Sciatic nerve (tissue), 2 donors: ENCODE measurements at regions not wholly inside any gene's neighbourhood (a gene's known extent, or its start where the extent isn't known, plus 50 kb on each side); places are given as distances from the start of the nearest gene placed in this dataset.
"Not testable (repeated sequence)": the region's sequence is repeated elsewhere in the genome, so short reads cannot be mapped to it uniquely, and the experiment has no call there.

Experiments used
- ATAC-seq: fragments of 200-7000 bp; cut with Tn5 transposase; one replicate; pipeline ENCODE4 v1.9.1; 2020; ENCODE audit warnings: mild to moderate bottlenecking, moderate library complexity
- DNase-seq: peaks from one replicate; pipeline ENCODE4 v3.0.0-alpha.2; 2020; ENCODE audit warnings: low spot score
- intact Hi-C: fragments of 100-400 bp; cut with DNase I; formaldehyde crosslinking; loops from one replicate; pipeline ENCODE4 v1.14.2; 2022
- donor health status: DM: no; HTN: no; CAD: no.
- donor health status: DM: no; HTN: no; CAD: no.

DNA sequence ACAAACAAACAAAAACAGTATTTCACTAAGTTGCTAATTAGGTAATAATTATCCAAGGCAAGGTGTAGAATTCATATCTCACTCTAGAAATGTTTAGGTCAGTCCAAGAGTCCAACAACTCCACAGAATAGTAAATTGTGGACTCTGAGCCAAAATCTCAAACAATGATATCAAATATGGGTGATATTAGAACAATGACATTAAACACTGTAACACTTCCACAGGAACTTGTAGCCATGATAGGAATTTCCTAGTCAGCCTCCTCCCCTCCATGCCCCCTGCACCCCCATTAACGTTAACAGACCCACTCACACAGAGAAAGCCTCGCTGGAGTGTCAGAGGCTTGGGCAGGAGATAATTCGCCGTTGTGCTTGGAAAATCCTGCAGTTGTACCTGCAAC, 305.0 kb upstream of the PIK3R1 start:
- intact Hi-C loops: no loop called here
- DNase-seq (no peak), ATAC-seq (no peak)

DNA sequence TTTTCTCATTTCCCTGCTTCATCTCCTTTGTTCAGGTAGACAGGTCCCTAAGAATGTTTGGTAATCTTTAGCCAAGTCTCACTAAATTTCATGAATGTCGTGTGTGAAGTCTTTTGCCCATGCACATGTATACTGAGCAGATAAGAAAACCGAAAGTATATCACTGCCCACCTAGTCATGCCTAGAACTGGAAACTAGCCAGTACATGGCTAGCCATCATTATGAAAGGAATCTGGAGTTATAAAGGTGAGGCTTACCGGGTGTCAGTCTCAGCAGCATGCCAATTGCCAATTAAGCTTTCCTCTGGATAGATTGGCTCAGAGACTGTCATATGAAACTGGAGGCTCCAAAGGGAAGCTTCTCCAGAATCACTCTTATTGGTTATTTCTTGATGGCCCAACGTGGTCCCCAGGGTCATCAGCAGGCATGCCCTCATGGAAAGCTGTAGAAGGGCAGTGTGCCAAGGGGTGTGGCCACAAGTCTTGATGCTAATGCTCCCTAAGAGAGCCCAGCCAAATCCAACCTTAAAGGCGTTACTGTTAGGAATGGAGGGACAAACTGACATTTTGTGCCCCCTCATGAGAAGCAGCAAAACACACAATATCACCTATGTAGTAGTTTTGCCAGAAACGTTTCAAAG, 307.3 kb upstream of the PIK3R1 start:
- ATAC-seq: no peak
- no peak for DNase-seq
- intact Hi-C loops: no loop called here

DNA sequence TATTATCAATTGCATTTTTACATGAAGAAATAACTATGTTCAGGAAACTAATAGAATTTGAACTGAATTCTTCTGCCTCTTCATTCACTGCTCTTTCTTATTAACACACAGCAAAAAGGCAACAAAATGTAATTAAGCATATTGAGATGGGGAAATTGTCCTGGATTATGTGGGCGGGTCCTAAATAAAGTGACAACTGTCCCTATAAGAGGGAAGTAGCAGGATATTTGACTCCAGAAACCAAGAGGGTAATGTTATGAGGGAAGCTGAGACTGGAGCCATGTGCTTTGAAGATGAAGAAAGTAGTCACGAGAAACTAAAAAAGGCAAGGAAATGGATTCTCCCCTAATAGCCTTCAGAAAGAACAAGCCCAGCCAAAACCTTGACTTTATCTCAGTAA, 311.2 kb upstream of the PIK3R1 start:
- intact Hi-C loops: no loop called here
- DNase-seq: no peak
- no peak for ATAC-seq

DNA sequence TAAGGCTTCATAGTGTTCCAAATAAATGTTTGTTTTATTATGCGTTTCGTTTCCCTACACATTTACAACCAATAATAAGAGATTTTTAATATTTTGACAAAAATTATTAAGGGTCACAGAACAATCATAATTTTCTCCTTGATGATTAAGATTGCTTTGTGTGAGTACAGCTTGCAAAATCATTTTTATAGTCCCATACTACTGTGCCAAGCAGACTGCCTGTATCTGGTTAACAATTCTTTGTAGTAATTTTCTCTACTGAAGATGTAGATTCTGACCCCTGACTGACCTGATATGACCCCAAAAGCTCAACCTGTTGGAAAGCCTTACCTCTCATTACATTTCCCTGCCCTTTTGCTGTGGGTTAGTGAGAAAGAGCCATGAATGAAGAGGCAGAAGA, 311.9 kb upstream of the PIK3R1 start:
- DNase-seq (no peak), ATAC-seq (peak; percentile 62)
- intact Hi-C loops: no loop called here

DNA sequence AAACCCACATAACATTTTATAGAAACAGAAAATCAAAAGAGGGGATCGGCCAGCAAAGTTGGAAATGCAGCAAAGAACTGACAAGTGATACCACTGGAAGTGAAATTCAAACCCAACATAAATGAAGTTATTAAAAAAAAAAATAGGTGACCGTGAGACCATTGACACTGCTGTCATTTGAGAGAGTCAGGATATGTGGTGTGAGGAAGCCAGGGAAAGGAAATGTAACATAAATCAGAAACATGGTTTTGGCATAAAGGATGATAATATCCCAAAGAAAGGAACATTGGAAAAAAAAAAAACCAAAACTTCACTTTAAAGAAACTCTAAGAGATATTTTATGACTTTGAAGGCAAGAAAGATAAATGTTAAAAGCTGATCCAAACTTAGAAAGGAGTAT, 312.4 kb upstream of the PIK3R1 start:
- intact Hi-C loops: no loop called here
- DNase-seq (no peak), ATAC-seq (no peak)

DNA sequence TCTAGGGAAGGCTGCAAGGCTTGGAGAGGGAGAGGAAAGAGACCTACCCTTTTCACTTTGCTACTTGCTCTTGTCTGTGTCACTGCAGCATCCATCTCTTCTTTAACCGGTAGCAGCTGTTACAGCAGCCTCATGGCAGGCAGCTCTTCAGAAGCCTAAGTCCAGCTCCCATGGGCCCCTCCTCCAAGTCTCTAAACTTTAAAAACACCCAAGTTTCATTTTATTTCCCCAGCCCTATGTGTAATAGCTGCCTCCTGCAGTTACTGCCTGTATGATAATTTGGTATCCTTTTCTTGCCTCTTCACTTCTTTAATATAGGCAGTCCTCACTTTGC, 313.1 kb upstream of the PIK3R1 start:
- ATAC-seq (peak; percentile 24), DNase-seq (no peak)

DNA sequence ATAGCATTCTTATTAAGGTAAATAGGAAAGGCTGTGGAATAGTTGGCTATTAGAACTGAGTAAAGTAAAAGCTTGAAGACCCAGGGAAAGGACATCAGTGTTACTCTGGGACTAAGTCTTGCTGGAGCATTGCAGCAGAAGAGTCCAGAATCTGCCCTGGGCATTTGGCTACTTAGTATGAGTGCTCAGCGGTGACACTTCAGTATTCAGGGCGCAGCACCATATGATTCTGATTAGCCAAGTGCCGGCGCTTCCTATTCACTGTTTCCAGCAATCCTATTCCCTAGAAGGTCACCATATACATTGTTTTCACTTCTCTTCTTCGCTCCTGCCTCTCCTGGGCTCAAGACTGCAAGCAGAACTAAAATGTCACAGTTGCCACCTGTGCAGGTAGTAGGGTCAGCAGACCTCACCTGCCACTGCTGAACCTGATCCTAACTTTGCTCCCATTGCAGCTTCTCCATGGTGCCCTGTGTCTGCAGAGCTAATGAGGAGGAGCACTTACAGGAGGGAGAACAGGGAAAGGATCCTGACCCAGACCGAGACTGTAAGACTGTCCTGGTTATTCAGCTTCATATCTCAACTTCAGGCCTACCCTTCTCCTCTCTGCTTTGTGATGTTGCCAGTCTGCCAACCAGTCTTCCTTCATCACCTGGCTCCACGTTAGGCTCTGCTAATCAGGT, 313.6 kb upstream of the PIK3R1 start:
- DNase-seq: no peak
- intact Hi-C loops: no loop called here
- no peak for ATAC-seq

More for the DNA sequence above, 313.1 kb upstream of the PIK3R1 start:
- intact Hi-C loops: no loop called here

DNA sequence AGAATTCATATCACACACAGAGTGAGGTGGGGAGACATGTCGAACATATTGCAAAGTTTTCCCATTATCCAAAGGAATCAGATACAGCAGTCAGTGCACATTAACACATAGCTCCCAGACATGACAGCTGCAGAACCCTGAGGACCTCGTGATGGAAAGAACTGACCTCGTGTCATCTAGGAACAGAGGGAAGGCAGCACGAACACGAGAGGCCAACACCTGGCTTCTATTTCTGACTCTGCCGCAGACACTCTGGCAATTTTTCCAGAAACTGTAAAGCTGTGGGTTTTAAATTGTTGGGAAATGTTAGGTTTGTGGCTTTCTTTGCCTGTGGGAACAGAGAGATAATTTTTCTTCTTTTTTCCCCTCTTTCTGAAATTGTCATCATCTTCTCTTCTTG, 315.0 kb upstream of the PIK3R1 start:
- intact Hi-C loops: no loop called here
- ATAC-seq (peak; percentile 78), DNase-seq (no peak)

DNA sequence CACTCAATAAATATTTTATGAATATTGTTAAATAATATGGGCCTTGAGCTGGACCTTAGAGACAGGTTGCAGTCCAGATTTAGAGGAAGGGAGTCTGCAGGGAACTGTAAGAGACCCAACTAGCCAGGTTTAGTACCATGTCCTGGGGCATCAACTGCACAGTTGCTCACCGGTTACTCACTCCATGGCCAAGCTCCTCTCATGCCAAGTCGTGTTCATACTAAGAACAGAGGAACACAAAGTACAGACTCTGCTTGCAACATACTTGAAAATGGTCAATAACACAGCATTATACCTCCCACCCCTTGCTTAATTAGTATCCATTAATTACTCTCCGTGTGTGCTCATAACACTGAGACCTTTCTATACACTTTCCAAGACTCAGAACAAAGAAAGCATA, 317.6 kb upstream of the PIK3R1 start:
- ATAC-seq (no peak), DNase-seq (no peak)
- intact Hi-C loops: no loop called here

DNA sequence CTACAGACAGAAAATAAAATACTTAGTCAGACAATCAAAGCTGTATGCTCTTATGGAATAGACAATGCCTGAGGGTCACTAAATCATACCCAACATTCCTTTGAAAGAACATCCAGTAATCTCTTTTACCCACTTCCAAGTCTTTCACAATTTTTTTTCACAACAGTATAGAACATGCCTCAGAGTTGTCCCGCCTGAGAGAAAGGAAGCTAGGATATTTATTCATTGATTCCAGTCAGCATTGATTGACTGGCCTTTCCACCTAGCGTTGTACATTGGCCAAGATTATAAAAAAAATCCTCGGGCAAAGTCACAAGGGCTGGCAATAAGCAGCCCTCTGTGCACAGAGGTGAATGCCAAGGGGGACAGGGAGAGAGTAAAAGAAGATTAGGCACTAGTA, 318.1 kb upstream of the PIK3R1 start:
- ATAC-seq (no peak), DNase-seq (no peak)
- intact Hi-C loops: no loop called here

DNA sequence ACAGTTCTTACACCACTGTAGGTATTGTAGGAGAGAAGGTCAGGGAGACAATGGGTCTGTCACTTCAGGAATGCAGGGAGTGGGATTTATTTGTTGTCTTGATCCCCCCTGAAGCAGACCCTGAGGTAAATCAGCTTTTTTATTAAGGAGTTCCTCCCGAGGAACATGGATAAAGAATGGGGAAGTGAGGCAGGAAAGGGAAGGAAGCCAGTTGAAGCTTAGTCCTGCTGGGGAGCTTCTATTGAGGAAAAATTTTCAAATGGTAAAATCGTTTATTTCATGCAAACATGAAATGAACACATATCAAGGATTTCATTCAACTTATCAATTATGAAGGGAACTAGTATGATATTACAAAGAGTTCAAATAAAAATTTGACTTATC, 318.6 kb upstream of the PIK3R1 start:
- DNase-seq: no peak
- no peak for ATAC-seq
- intact Hi-C loops: no loop called here

DNA sequence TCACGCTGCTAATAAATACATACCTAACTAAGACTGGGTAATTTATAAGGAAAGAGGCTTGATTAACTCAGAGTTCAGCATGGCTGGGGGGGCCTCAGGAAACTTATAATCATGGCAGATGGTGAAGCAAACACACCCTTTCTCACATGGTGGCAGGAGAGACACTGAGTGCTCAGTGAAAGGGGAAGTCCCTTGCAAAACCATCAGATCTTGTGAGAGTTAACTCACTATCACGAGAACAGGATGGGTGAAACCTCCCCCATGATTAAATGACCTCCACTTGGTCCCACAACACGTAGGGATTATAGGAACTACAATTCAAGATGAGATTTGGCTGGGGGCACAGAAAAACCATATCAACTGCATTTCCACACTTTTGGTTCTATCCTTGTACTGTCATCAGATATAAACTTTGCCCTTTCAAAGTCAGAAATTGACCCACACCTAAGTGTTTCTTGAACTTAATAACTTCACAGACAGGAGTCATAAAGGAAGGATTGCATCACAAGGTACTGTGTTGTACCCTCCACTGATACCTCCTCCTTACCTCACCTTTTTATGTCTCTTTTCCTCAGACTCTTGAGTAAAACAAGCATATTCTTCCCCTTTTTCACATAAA, 319.1 kb upstream of the PIK3R1 start:
- ATAC-seq: no peak
- intact Hi-C loops: no loop called here
- no peak for DNase-seq

DNA sequence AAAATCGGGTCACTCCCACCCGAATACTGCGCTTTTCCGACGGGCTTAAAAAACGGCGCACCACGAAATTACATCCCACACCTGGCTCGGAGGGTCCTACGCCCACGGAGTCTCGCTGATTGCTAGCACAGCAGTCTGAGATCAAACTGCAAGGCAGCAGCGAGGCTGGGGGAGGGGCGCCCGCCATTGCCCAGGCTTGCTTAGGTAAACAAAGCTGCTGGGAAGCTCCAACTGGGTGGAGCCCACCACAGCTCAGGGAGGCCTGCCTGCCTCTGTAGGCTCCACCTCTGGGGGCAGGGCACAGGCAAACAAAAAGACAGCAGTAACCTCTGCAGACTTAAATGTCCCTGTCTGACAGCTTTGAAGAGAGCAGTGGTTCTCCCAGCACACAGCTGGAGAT, 325.7 kb upstream of the PIK3R1 start:
- ATAC-seq, DNase-seq, intact Hi-C loops: not testable (repeated sequence)

DNA sequence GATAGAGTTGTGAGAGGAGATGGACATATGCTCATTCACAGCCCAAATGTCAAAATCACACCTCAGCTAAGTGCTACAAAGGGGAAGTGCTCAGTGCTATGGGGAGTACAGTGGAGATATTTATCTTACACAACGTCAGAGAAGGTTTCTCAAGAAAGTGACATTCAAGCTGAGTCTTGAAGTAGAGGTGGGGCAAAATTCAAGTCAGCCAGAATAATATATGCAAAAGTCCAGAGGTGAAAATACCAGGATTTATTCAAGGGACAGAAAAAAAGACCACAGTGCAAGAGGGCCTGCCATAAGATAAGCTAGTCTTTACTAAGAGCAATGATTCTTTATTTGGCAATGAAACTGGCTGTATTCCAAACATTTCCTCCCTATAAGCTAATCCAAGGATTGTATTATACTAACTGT, 327.8 kb upstream of the PIK3R1 start:
- DNase-seq (no peak), ATAC-seq (no peak)
- intact Hi-C loops: no loop called here

DNA sequence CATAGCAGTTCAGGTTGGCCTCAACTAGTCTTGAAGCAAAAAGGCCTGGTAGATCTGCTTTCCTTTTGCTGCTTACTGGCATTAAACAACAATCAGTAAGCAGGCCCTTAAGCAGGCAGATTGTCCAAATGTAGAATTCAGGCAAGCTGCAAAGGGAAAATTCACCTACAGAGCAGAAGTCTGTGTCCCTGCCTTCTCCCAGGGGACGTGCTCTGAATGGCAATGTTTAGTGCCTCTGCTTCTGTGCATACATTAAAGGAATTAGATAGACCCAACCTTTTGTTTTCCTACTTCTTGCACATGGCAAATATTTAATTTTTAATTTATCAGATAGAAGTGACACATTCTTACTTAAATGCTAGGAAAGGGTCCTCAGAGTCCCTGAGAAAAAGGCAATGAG, 328.8 kb upstream of the PIK3R1 start:
- no peak for DNase-seq
- ATAC-seq: no peak
- intact Hi-C loops: no loop called here

DNA sequence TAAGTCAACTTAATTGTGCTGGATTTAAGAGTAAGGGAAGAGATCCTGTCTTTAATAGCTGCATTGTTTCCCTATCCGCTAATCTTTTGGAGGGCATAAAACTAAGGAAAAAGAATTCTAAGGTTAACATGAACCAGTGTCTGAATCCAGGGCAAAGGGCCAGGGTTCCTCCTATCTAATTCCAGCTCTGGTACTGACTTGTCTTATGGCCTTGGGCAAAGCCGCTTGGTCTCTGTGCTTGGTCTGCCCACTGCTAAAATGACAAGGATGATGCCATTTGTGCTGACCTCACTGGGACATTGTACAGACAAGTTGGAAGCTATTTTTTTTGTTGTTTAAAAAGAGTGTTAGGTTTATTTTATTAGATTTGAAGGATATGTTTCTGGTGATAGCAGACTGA, 334.7 kb upstream of the PIK3R1 start:
- no peak for DNase-seq
- no peak for ATAC-seq
- intact Hi-C loops: no loop called here

DNA sequence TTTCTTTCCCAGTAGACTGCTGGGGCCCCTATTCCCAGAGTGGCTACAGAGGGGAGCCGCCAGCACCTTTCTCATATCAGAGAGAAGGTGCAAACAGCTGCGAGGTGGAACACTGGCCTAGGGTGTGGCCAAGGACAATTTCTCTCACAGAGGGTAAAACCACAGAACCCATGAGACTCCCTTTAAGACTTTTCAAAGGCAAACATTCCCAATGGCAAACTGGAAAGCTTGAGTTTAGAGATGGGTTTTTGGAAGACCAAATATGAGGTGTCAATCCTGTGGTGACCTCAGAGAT, 335.1 kb upstream of the PIK3R1 start:
- no peak for DNase-seq
- ATAC-seq: peak; percentile 15
- intact Hi-C loops: no loop called here

DNA sequence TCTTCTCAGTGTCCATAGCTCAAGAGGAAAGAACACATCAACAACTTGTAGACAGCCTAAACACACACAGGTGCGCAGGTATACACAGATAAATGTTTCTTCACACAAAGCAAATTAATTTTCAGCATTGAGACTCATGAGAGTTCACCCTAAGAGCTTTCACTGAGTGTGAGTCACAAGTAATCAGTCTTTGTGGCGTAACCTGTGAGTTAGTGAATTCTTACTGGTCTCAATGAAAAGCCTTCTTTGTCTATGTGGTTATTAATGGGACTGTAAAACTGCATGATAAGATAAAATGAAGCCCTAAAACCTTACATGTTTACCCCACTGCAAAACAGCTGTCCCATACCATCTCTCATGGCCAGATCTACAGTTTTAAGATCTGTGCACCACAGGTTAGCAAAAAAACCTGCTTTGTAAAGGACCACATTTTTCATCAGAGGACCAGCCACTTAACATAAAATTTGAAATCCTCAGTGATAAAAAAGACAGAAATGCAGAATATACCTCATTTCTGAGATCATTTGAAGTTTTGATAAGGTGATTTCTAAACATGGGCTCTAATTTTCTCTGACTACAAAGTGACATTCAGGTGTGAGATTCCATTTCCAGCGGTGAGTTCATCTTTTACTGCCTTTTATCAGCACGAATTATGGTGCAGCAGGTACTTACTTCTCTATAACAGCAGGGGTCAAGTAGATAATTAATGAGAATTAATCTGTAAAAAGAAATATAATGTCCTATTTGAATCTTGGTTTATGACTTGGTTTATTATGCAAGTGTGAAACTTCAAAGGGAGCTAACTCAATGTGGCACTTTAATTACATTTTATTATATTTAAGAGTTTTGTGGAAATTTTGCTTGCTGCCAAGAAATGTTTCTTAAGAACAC, 335.7 kb upstream of the PIK3R1 start:
- intact Hi-C loops: no loop called here
- peak; percentile 80 for ATAC-seq
- DNase-seq: no peak

DNA sequence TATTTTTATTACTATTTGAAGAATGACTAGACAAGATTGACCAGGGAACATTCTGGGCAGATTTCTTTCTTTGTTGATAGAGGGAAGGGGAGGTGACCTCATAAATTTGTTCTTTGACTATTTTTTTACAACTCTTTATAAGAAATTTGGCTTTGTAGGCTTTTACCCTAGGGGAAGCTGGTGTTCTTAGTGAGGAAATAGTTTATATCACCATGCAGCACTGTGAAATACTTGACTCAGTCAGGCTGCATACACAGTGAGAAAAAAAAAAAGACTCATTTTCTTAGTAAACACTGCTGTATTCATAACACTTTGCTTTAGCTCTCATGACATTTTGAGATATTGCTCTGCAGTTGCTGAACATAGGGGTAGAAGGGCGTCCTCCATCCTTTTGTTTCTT, 336.6 kb upstream of the PIK3R1 start:
- intact Hi-C loops: no loop called here
- ATAC-seq: peak; percentile 96

DNA sequence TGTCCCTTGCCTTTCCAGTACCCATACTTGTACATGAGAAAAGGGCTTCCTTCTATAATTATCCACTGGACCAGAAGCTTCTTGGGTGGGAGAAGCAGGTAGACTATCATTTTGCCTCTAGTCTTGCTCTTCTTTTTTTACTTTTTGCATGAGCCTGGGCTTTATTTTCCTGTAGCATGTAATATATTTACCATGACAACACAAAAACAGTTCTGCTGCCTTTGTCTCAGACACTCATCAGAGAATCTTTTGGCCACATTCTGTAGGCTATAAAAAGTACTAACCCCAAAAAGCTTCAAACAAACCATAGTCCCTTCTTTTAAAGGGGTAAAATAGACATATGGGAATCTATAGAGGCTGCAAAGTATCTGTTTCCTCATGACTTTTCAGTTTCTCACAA, 339.2 kb upstream of the PIK3R1 start:
- DNase-seq: no peak
- intact Hi-C loops: no loop called here

More for the DNA sequence above, 336.6 kb upstream of the PIK3R1 start:
- no peak for DNase-seq

More for the DNA sequence above, 339.2 kb upstream of the PIK3R1 start:
- ATAC-seq: no peak
